ENCODE measurements at regions not wholly inside any gene's neighbourhood (a gene's known extent, or its start where the extent isn't known, plus 50 kb on each side); places are given as distances from the start of the nearest gene placed in this dataset.

DNA sequence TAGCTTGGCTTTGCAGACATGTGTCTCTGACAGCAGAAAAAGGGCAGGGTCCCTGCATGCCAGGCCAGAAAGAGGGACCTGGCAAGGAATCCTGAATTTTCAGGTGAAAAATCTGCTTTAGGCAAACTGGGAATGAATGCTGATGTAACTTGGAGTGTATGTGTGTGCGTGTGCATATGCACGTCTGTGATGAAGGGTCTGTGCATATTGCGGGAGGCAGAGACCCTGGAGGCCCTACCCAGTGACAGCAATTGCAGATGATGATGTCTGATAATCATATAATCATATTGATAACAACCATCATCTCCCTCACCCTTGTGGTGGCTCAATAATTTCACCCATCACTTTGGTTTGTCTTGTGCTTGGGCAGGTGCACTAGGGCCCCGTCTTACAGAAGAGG lies 80.7 kb upstream of the SDK2 start:
- no peak overlapping the region for H3K4me3 ChIP-seq

DNA sequence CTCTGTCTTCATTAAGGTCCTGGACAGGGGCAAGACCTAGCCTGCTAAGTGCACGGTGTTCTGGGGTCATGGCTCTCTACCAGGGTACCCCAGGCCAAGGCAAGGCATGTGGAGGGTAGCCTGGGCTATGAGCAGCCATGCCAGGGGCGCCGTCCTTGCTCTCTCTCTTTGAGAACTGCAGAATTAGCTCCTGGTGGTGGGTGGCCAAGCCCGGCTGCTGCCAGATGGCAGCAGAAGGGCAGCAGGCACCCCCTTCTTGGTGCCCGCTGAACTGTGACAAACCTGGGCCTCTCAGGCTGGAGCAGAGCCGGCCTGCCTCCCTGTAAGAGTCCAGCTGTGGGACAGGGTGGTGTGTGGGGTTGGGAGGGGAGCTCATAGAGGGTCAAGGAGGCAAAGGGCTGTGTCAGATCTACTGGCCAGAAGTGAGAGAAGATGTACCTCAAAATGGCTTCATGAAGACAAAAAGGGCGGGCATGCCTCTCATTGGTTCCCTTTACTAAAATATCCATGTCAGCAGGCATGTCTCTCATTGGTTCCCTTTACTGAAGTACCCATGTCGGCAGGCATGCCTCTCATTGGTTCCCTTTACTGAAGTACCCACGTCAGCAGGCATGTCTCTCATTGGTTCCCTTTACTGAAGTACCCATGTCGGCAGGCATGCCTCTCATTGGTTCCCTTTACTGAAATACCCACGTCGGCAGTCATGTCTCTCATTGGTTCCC lies 81.7 kb upstream of the SDK2 start:
- ATAC-seq (no peak), DNase-seq (no peak)
- Histone ChIP-seq H3K27me3 (ENCODE audit: insufficient read depth in 3 of 3, low read length in 2 of 3) (peaks cover 0 to 7% (median 3%) of the 10 kb centered on the region in 3 donors), H3K36me3 (ENCODE audit: insufficient read depth in 1 of 2, low read depth in 1 of 2) (no peaks in the 10 kb centered on the region), H3K9me3 (peaks cover 3% of the 10 kb centered on the region), H3K27ac (no peak overlapping the region), H3K4me1 (no peaks in the 10 kb centered on the region), H3K4me3 (no peak overlapping the region)
- intact Hi-C loops (cut with DNase I), result no loop called here
- TF ChIP-seq, protein P1, sequence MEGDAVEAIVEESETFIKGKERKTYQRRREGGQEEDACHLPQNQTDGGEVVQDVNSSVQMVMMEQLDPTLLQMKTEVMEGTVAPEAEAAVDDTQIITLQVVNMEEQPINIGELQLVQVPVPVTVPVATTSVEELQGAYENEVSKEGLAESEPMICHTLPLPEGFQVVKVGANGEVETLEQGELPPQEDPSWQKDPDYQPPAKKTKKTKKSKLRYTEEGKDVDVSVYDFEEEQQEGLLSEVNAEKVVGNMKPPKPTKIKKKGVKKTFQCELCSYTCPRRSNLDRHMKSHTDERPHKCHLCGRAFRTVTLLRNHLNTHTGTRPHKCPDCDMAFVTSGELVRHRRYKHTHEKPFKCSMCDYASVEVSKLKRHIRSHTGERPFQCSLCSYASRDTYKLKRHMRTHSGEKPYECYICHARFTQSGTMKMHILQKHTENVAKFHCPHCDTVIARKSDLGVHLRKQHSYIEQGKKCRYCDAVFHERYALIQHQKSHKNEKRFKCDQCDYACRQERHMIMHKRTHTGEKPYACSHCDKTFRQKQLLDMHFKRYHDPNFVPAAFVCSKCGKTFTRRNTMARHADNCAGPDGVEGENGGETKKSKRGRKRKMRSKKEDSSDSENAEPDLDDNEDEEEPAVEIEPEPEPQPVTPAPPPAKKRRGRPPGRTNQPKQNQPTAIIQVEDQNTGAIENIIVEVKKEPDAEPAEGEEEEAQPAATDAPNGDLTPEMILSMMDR (IDR thresholded peaks at IDR 0.05), result no peak
- 62 to 79% (median 79%) methylated on average over 9 to 12 of the region's 12 CpGs for WGBS, 3 donors

More for the DNA sequence above, 80.7 kb upstream of the SDK2 start:
- Histone ChIP-seq H3K27ac (no peak overlapping the region), H3K27me3 (ENCODE audit: insufficient read depth in 3 of 3, low read length in 2 of 3) (peaks cover 0 to 12% (median 1%) of the 10 kb centered on the region in 3 donors), H3K4me1 (no peaks in the 10 kb centered on the region), H3K9me3 (no peaks in the 10 kb centered on the region), H3K36me3 (ENCODE audit: insufficient read depth in 1 of 2, low read depth in 1 of 2) (no peaks in the 10 kb centered on the region)
- WGBS, 3 donors, result 93 to 95% (median 94%) methylated on average over 4 of the region's 4 CpGs
- ATAC-seq (no peak), DNase-seq (no peak)
- intact Hi-C loops (cut with DNase I), result no loop called here
- TF ChIP-seq, protein P1 (IDR thresholded peaks at IDR 0.05), result no peak

DNA sequence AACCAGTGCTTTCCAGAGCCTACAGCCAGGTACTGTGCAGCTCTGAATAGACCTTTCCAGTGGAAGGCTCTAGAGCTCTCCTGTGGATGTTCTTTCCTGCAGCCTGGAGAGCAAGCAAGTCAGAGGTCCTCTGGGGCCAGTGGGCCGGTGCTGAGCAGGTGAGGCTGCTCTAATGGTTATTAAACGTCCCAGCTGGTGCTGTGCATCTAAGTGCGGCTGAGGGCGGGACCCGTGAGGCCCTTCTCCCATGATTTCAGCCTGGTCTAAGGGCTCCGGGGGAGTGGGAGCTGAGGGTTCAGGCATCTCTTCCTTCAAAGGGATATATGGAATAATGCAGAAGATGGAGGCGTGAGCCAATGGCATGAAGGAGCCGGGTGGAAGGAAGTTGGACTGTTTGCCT lies 83.7 kb upstream of the SDK2 start:
- Histone ChIP-seq H3K27ac (no peak overlapping the region), H3K27me3 (ENCODE audit: insufficient read depth in 3 of 3, low read length in 2 of 3) (peaks cover 0 to 5% (median 3%) of the 10 kb centered on the region in 3 donors), H3K4me1 (no peaks in the 10 kb centered on the region), H3K36me3 (ENCODE audit: insufficient read depth in 1 of 2, low read depth in 1 of 2) (no peaks in the 10 kb centered on the region), H3K9me3 (peaks cover 3% of the 10 kb centered on the region), H3K4me3 (no peak overlapping the region)
- TF ChIP-seq, protein P1 (IDR thresholded peaks at IDR 0.05), result no peak
- DNase-seq (no peak), ATAC-seq (no peak)
- 72 to 74% (median 74%) methylated on average over 8 of the region's 8 CpGs for WGBS, 3 donors
- intact Hi-C loops (cut with DNase I), result no loop called here

DNA sequence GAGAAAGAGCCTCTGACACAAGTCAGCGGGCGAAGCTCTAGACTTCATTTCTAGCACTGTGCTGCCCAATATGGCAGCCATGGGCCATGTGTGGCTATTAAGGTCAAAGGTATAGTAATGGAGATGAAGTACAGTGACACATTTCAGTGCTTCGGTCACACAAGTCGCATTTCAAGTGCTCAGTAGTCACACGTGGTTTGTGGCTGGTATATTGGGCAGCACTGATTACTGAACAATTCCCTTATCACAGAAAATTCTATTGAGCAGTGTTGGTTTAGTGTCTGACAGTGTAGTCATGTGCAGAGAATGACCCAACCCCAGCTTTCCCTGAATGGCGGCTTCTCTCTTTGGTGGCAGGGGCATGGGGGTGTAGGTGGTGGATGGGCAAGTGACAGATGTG lies 84.9 kb upstream of the SDK2 start:
- Histone ChIP-seq H3K9me3 (peaks cover 3% of the 10 kb centered on the region), H3K4me3 (no peak overlapping the region), H3K4me1 (no peaks in the 10 kb centered on the region), H3K27me3 (ENCODE audit: insufficient read depth in 3 of 3, low read length in 2 of 3) (peaks cover 0 to 6% (median 0%) of the 10 kb centered on the region in 3 donors), H3K36me3 (ENCODE audit: insufficient read depth in 1 of 2, low read depth in 1 of 2) (no peaks in the 10 kb centered on the region), H3K27ac (no peak overlapping the region)
- no peak for ATAC-seq
- TF ChIP-seq, protein P1 (IDR thresholded peaks at IDR 0.05), result no peak
- 81 to 82% (median 82%) methylated on average over 6 of the region's 6 CpGs for WGBS, 3 donors
- intact Hi-C loops (cut with DNase I), result no loop called here
- no peak for DNase-seq

DNA sequence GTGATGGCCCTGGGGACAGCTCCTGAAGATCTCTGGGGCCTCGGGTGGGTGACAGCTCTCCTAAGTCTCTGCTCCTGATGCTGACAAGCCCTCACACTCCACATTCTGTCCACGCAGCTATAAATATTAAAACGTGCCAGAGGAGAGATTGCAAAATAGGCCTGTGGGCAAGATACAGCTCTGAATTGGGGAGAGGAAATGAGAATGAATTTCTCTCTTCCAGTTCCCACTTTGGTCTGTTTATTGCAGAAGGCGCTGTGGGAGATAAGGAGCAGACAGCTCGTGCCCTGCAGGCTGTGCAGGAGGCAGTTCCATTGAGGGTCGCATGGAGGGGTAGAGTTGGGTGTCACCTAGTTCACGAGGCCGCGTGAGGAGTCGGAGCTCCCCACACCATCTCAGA lies 87.5 kb upstream of the SDK2 start:
- intact Hi-C loops (cut with DNase I), result no loop called here
- no peak for DNase-seq
- H3K4me1 ChIP-seq, result no peaks in the 10 kb centered on the region
- H3K36me3 ChIP-seq (ENCODE audit: insufficient read depth in 1 of 2, low read depth in 1 of 2), result no peaks in the 10 kb centered on the region
- TF ChIP-seq, protein P1 (IDR thresholded peaks at IDR 0.05), result no peak
- peaks cover 3% of the 10 kb centered on the region for H3K9me3 ChIP-seq
- no peak overlapping the region for H3K27ac ChIP-seq
- H3K27me3 ChIP-seq (ENCODE audit: insufficient read depth in 3 of 3, low read length in 2 of 3), result peaks cover 0 to 10% (median 9%) of the 10 kb centered on the region in 3 donors
- 77 to 83% (median 78%) methylated on average over 10 of the region's 10 CpGs for WGBS, 3 donors
- no peak overlapping the region for H3K4me3 ChIP-seq
- ATAC-seq, result no peak

All from psoas muscle (tissue), 7 donors.